ENCODE measurements at regions not wholly inside any gene's neighbourhood (a gene's known extent, or its start where the extent isn't known, plus 50 kb on each side); places are given as distances from the start of the nearest gene placed in this dataset.

- no peak for TF ChIP-seq POLR2AphosphoS5 (IDR thresholded peaks at IDR 0.05; ENCODE audit: low read depth, low read length)
- no peak for TF ChIP-seq TAF1 (IDR thresholded peaks at IDR 0.05; ENCODE audit: borderline replicate concordance, insufficient read depth, low read length)
- no peak for TF ChIP-seq REST (IDR thresholded peaks at IDR 0.05; ENCODE audit: insufficient read depth in 1 of 2, low read depth in 2 of 2, low read length in 2 of 2)
Observed at GRCh38 chr15:96068897-96069296, 261.6 kb upstream of the NR2F2 start.

Measured in PFSK-1 (cell line).